Parathyroid adenoma (tissue), 2 donors: ENCODE measurements at regions not wholly inside any gene's neighbourhood (a gene's known extent, or its start where the extent isn't known, plus 50 kb on each side); places are given as distances from the start of the nearest gene placed in this dataset.
"Not testable (repeated sequence)": the region's sequence is repeated elsewhere in the genome, so short reads cannot be mapped to it uniquely, and the experiment has no call there.

ENCODE experiments used
- H2AFZ ChIP-seq: fragments of 300-600 bp; sonication (generic); one replicate; pipeline ENCODE4 v1.7.0; 2017; ENCODE audit warnings: antibody characterized with exemption, mild to moderate bottlenecking
- H3K27ac ChIP-seq: fragments of 300-600 bp; sonication (generic); one replicate; pipeline ENCODE4 v1.7.0; 2017
- H3K27me3 ChIP-seq: fragments of 300-600 bp; sonication (generic); one replicate; pipeline ENCODE4 v1.7.0; 2017; ENCODE audit warnings: low read length; ENCODE audit not compliant: control insufficient read depth, insufficient read depth
- H3K36me3 ChIP-seq: fragments of 300-600 bp; sonication (generic); one replicate; pipeline ENCODE4 v1.7.0; 2017; ENCODE audit warnings: low read length; ENCODE audit not compliant: control insufficient read depth, insufficient read depth
- H3K4me1 ChIP-seq: fragments of 300-600 bp; sonication (generic); one replicate; pipeline ENCODE4 v1.7.0; 2017; ENCODE audit warnings: control low read depth
- H3K4me2 ChIP-seq: fragments of 300-600 bp; sonication (generic); one replicate; pipeline ENCODE4 v1.7.0; 2017; ENCODE audit warnings: low read length
- H3K4me3 ChIP-seq: fragments of 300-600 bp; sonication (generic); one replicate; pipeline ENCODE4 v1.7.0; 2017; ENCODE audit warnings: low read depth, low read length
- H3K79me2 ChIP-seq: fragments of 300-600 bp; sonication (generic); one replicate; pipeline ENCODE4 v1.7.0; 2017; ENCODE audit warnings: control low read depth
- H3K9ac ChIP-seq: fragments of 300-600 bp; sonication (generic); one replicate; pipeline ENCODE4 v1.7.0; 2017; ENCODE audit warnings: mild to moderate bottlenecking
- H3K9me3 ChIP-seq: fragments of 300-600 bp; sonication (generic); one replicate; pipeline ENCODE4 v1.7.0; 2017; ENCODE audit warnings: low read length; ENCODE audit not compliant: control insufficient read depth
- CTCF ChIP-seq: fragments of 300-600 bp; sonication (generic); IDR thresholded peaks from one replicate; pipeline ENCODE4 v1.7.0; 2017; ENCODE audit warnings: antibody characterized with exemption, mild to moderate bottlenecking
- donor health status: primary hyperparathyroidism.

GRCh38 chr15:81653259-81653658 is 279.2 kb upstream of the TMC3 start:
- H3K79me2 ChIP-seq, result no peaks in the 10 kb centered on the region
- H2AFZ ChIP-seq, result no peak overlapping the region
- H3K27ac ChIP-seq, result no peak overlapping the region
- no peak overlapping the region for H3K4me3 ChIP-seq
- no peaks in the 10 kb centered on the region for H3K36me3 ChIP-seq
- no peak overlapping the region for H3K4me2 ChIP-seq
- no peak overlapping the region for H3K9ac ChIP-seq
- H3K9me3 ChIP-seq, result no peaks in the 10 kb centered on the region
- H3K4me1 ChIP-seq, result no peaks in the 10 kb centered on the region
- H3K27me3 ChIP-seq, result no peaks in the 10 kb centered on the region
- TF ChIP-seq CTCF, result no peak

- no peak for TF ChIP-seq CTCF
- H3K9ac ChIP-seq, result no peak overlapping the region
- no peaks in the 10 kb centered on the region for H3K79me2 ChIP-seq
- no peaks in the 10 kb centered on the region for H3K4me1 ChIP-seq
- no peaks in the 10 kb centered on the region for H3K27me3 ChIP-seq
- H3K4me3 ChIP-seq, result no peak overlapping the region
- H3K36me3 ChIP-seq, result no peaks in the 10 kb centered on the region
- no peak overlapping the region for H2AFZ ChIP-seq
- no peak overlapping the region for H3K27ac ChIP-seq
- no peaks in the 10 kb centered on the region for H3K9me3 ChIP-seq
- H3K4me2 ChIP-seq, result no peak overlapping the region
These were observed 271.5 kb upstream of the TMC3 start for GRCh38 chr15:81645470-81645869.

- Histone ChIP-seq H3K79me2 (no peaks in the 10 kb centered on the region), H3K36me3 (no peaks in the 10 kb centered on the region), H3K4me2 (no peak overlapping the region), H3K9me3 (no peaks in the 10 kb centered on the region), H2AFZ (no peak overlapping the region), H3K4me3 (no peak overlapping the region), H3K27me3 (no peaks in the 10 kb centered on the region), H3K4me1 (no peaks in the 10 kb centered on the region), H3K9ac (no peak overlapping the region), H3K27ac (no peak overlapping the region)
- TF ChIP-seq CTCF, result no peak
These were observed 269.8 kb upstream of the TMC3 start for GRCh38 chr15:81643771-81644170.

- H3K4me2 ChIP-seq, result no peak overlapping the region
- H3K9ac ChIP-seq, result no peak overlapping the region
- H3K79me2 ChIP-seq, result no peaks in the 10 kb centered on the region
- TF ChIP-seq CTCF, result no peak
- no peak overlapping the region for H3K4me3 ChIP-seq
- H3K4me1 ChIP-seq, result no peaks in the 10 kb centered on the region
- H2AFZ ChIP-seq, result no peak overlapping the region
- H3K9me3 ChIP-seq, result no peaks in the 10 kb centered on the region
- no peak overlapping the region for H3K27ac ChIP-seq
- H3K36me3 ChIP-seq, result no peaks in the 10 kb centered on the region
- H3K27me3 ChIP-seq, result no peaks in the 10 kb centered on the region
These were observed 268.5 kb upstream of the TMC3 start for GRCh38 chr15:81642451-81642990.

GRCh38 chr15:81636064-81636463 is 262.1 kb upstream of the TMC3 start:
- H2AFZ ChIP-seq, H3K27ac ChIP-seq, H3K4me3 ChIP-seq, H3K9me3 ChIP-seq, H3K4me2 ChIP-seq, H3K36me3 ChIP-seq, H3K4me1 ChIP-seq, H3K9ac ChIP-seq, H3K27me3 ChIP-seq, H3K79me2 ChIP-seq: not testable (repeated sequence)
